B cell (primary cell): ENCODE measurements at regions not wholly inside any gene's neighbourhood (a gene's known extent, or its start where the extent isn't known, plus 50 kb on each side); places are given as distances from the start of the nearest gene placed in this dataset.

Experiments used
- ATAC-seq: fragments of 200-7000 bp; cut with Tn5 transposase; one replicate; pipeline ENCODE4 v1.10.0; 2021; ENCODE audit warnings: low read depth, mild to moderate bottlenecking, moderate number of reproducible peaks, moderate library complexity
- CTCF ChIA-PET: fragments of 350-600 bp; sonication (Branson Sonifier 250); formaldehyde crosslinking; loops from one replicate; lab custom pipeline; 2021; ENCODE audit warnings: antibody characterized with exemption, inconsistent platforms; lab: Charles Lee
- POLR2A ChIA-PET: fragments of 350-600 bp; sonication (Branson Sonifier 250); formaldehyde crosslinking; loops from one replicate; lab custom pipeline; 2021; ENCODE audit warnings: antibody characterized with exemption; lab: Charles Lee
- DNase-seq: peaks from one replicate; pipeline ENCODE4 v3.0.0; 2013
- H2AFZ ChIP-seq: 2 replicates; pipeline ENCODE4 v1.6.1; 2012; ENCODE audit warnings: mild to moderate bottlenecking, low read depth, low read length; ENCODE audit not compliant: insufficient read depth, poor library complexity, severe bottlenecking
- H3K27ac ChIP-seq, 2 donors: 1 replicate in 1 of 2; 2 replicates in 1 of 2; pipeline ENCODE4 v1.5.1; 2012 to 2013; ENCODE audit warnings: low read length in 2 of 2, mild to moderate bottlenecking in 2 of 2, moderate library complexity in 1 of 2
- H3K27me3 ChIP-seq, 4 experiments: fragments of 200-600 bp in 1 of 4; sonication (generic) in 1 of 4; replicated peaks in 1 of 4; 1 replicate in 2 of 4; 2 replicates in 2 of 4; pipeline versions ENCODE4 v1.6.1 to v1.7.0; 2013 to 2016; ENCODE audit warnings: low read length in 3 of 4, mild to moderate bottlenecking in 2 of 4, mixed read lengths in 1 of 4, moderate library complexity in 1 of 4; ENCODE audit not compliant: insufficient read depth in 4 of 4, control insufficient read depth in 3 of 4; ENCODE audit errors: control extremely low read depth in 1 of 4
- H3K36me3 ChIP-seq, 2 experiments: replicated peaks in 1 of 2; 1 replicate in 1 of 2; 2 replicates in 1 of 2; pipeline versions ENCODE4 v1.6.1 to v1.7.1; 2013; ENCODE audit warnings: low read length in 1 of 2; ENCODE audit not compliant: insufficient read depth in 2 of 2, control insufficient read depth in 1 of 2; ENCODE audit errors: control extremely low read depth in 1 of 2, extremely low read depth in 1 of 2
- H3K4me1 ChIP-seq, 2 donors: fragments of 200-600 bp in 1 of 2; sonication (generic) in 1 of 2; 1 replicate in 1 of 2; 2 replicates in 1 of 2; pipeline versions ENCODE4 v1.5.1 to v1.6.1; 2013 to 2017; ENCODE audit warnings: low read length in 2 of 2; ENCODE audit not compliant: control insufficient read depth in 2 of 2, insufficient read depth in 2 of 2
- H3K4me2 ChIP-seq: replicated peaks from 2 replicates; pipeline ENCODE3; 2012; ENCODE audit warnings: mild to moderate bottlenecking, low read depth, low read length; ENCODE audit not compliant: poor library complexity, severe bottlenecking
- H3K4me3 ChIP-seq, 5 experiments: fragments of 200-600 bp in 1 of 5; sonication (generic) in 1 of 5; 1 replicate in 3 of 5; 2 replicates in 2 of 5; pipeline versions ENCODE4 v1.5.1 to v1.7.0; 2011 to 2016; ENCODE audit warnings: low read length in 4 of 5, mild to moderate bottlenecking in 4 of 5, low read depth in 2 of 5, control low read depth in 1 of 5, moderate library complexity in 1 of 5; ENCODE audit not compliant: insufficient read depth in 1 of 5; ENCODE audit errors: control extremely low read depth in 1 of 5, extremely low read depth in 1 of 5
- H3K79me2 ChIP-seq: fragments of 200-600 bp; sonication (generic); one replicate; pipeline ENCODE4 v1.6.0; 2016; ENCODE audit warnings: low read length; ENCODE audit not compliant: control insufficient read depth, insufficient read depth
- H3K9ac ChIP-seq: fragments of 200-600 bp; sonication (generic); 2 replicates; pipeline ENCODE4 v1.6.1; 2017; ENCODE audit warnings: mild to moderate bottlenecking, low read length, moderate library complexity
- H3K9me3 ChIP-seq, 3 donors: one replicate each; pipeline versions ENCODE4 v1.6.1 to v1.7.1; 2013; ENCODE audit warnings: low read length in 2 of 3; ENCODE audit not compliant: control insufficient read depth in 2 of 3, insufficient read depth in 1 of 3; ENCODE audit errors: control extremely low read depth in 1 of 3
- H4K20me1 ChIP-seq: 2 replicates; pipeline ENCODE4 v1.6.0; 2012; ENCODE audit warnings: mild to moderate bottlenecking, low read length; ENCODE audit not compliant: insufficient read depth, control insufficient read depth, poor library complexity, severe bottlenecking
- H3K27ac Mint-ChIP-seq: one replicate; pipeline ENCODE4 v1.8.0; 2021; ENCODE audit warnings: mixed read lengths
- H3K27me3 Mint-ChIP-seq: one replicate; pipeline ENCODE4 v1.8.0; 2021; ENCODE audit warnings: mixed read lengths
- H3K4me1 Mint-ChIP-seq: one replicate; pipeline ENCODE4 v1.8.0; 2021; ENCODE audit warnings: mixed read lengths
- H3K4me3 Mint-ChIP-seq: one replicate; pipeline ENCODE4 v1.8.0; 2021; ENCODE audit warnings: mixed read lengths
- H3K9me3 Mint-ChIP-seq: one replicate; pipeline ENCODE4 v1.8.0; 2022; ENCODE audit warnings: mixed read lengths; ENCODE audit not compliant: insufficient read depth
- CTCF ChIP-seq: fragments of 200-600 bp; IDR thresholded peaks from one replicate; pipeline ENCODE4 v1.8.0; 2022; ENCODE audit warnings: antibody characterized with exemption, mild to moderate bottlenecking
- EZH2 ChIP-seq: IDR thresholded peaks from 2 replicates; pipeline ENCODE4 v1.6.1; 2012; ENCODE audit warnings: borderline replicate concordance, low read depth, mild to moderate bottlenecking, moderate library complexity, low read length; ENCODE audit not compliant: insufficient read depth, poor library complexity, severe bottlenecking
- WGBS: methylation state at CpG from one replicate; pipeline ENCODE4 v1.1.5; 2013; ENCODE audit warnings: missing lambda C conversion rate; ENCODE audit not compliant: insufficient coverage; 5-methylcytosine and 5-hydroxymethylcytosine counted together
- intact Hi-C: fragments of 100-400 bp; cut with micrococcal nuclease; formaldehyde crosslinking; loops from one replicate; pipeline ENCODE4 v1.10.0; 2022

DNA sequence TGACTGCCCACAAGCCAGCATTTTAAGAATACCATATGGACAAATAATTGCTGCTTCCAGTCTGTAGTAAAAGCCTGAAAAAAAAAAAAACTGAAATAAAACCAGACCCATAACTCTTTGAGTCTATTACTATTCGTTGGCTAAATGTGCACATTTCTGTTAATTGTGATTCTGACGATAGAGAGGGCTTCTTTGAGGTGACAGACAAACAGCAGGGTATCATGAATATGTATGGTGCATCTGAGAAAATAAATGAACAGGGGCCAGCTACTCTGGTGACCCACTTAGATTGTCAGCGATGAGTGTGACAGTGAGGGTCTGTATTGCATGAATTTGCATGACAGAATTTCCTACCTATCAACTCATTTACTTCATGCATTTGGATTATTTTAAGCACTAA, 427.8 kb upstream of the SOX11 start:
- ATAC-seq, result no peak
- no peak overlapping the region for H2AFZ ChIP-seq
- H3K36me3 ChIP-seq, result no peaks in the 10 kb centered on the region
- H3K79me2 ChIP-seq, result no peaks in the 10 kb centered on the region
- DNase-seq, result no peak
- Mint-ChIP-seq H3K27ac (no peak overlapping the region), H3K9me3 (no peaks in the 10 kb centered on the region), H3K27me3 (no peaks in the 10 kb centered on the region), H3K4me3 (no peak overlapping the region), H3K4me1 (no peaks in the 10 kb centered on the region)
- H3K27me3 ChIP-seq, result no peaks in the 10 kb centered on the region
- no peak for TF ChIP-seq EZH2
- no peak for TF ChIP-seq CTCF
- no peak overlapping the region for H3K9ac ChIP-seq
- H3K4me2 ChIP-seq, result no peak overlapping the region
- no peak overlapping the region for H3K27ac ChIP-seq
- CTCF ChIA-PET, result no interaction called here
- WGBS, result no CpG with 5 or more reads among the region's 3 CpGs
- H4K20me1 ChIP-seq, result no peaks in the 10 kb centered on the region
- H3K4me3 ChIP-seq, result no peak overlapping the region
- no peaks in the 10 kb centered on the region for H3K4me1 ChIP-seq
- POLR2A ChIA-PET, result no interaction called here
- H3K9me3 ChIP-seq, result no peaks in the 10 kb centered on the region
- intact Hi-C loops, result no loop called here

GRCh38 chr2:5285061-5285460, 407.1 kb upstream of the SOX11 start:
- H3K79me2 ChIP-seq, result no peaks in the 10 kb centered on the region
- H3K9me3 ChIP-seq, result peaks cover 0 to 3% (median 0%) of the 10 kb centered on the region in 3 donors
- no peak overlapping the region for H3K27ac ChIP-seq
- no peak overlapping the region for H3K4me2 ChIP-seq
- ChIA-PET POLR2A (no interaction called here), CTCF (no interaction called here)
- Mint-ChIP-seq H3K27ac (no peak overlapping the region), H3K4me3 (no peak overlapping the region), H3K27me3 (no peaks in the 10 kb centered on the region), H3K4me1 (no peaks in the 10 kb centered on the region), H3K9me3 (no peaks in the 10 kb centered on the region)
- no peaks in the 10 kb centered on the region for H3K27me3 ChIP-seq
- no peaks in the 10 kb centered on the region for H3K4me1 ChIP-seq
- no peak overlapping the region for H3K4me3 ChIP-seq
- TF ChIP-seq CTCF, result no peak
- no peak for TF ChIP-seq EZH2
- no peak overlapping the region for H3K9ac ChIP-seq
- WGBS, result no CpG with 5 or more reads among the region's 1 CpG
- intact Hi-C loops, result no loop called here
- ATAC-seq (no peak), DNase-seq (no peak)
- no peak overlapping the region for H2AFZ ChIP-seq
- H3K36me3 ChIP-seq, result no peaks in the 10 kb centered on the region
- no peaks in the 10 kb centered on the region for H4K20me1 ChIP-seq
